Upper lobe of left lung (tissue), 6 donors: ENCODE measurements at regions not wholly inside any gene's neighbourhood (a gene's known extent, or its start where the extent isn't known, plus 50 kb on each side); places are given as distances from the start of the nearest gene placed in this dataset.

Experiments used
- ATAC-seq, 2 donors: fragments of 200-7000 bp; cut with Tn5 transposase; one replicate each; pipeline ENCODE4 v1.9.1; 2022; ENCODE audit warnings: mild to moderate bottlenecking in 2 of 2, moderate library complexity in 2 of 2; ENCODE audit not compliant: low FRiP score in 2 of 2
- DNase-seq, 2 donors: peaks; one replicate each; pipeline ENCODE4 v3.0.0-alpha.2; 2019 to 2020
- H3K27ac ChIP-seq, 4 donors: fragments of 200-600 bp; sonication (generic); one replicate each; pipeline ENCODE4 v1.5.1; 2016 to 2019
- H3K27me3 ChIP-seq, 4 donors: fragments of 200-600 bp; sonication (generic); one replicate each; pipeline ENCODE4 v1.5.1; 2017 to 2019
- H3K36me3 ChIP-seq, 4 donors: fragments of 200-600 bp; sonication (generic); one replicate each; pipeline ENCODE4 v1.5.1; 2016 to 2019
- H3K4me1 ChIP-seq, 4 donors: fragments of 200-600 bp; sonication (generic); one replicate each; pipeline ENCODE4 v1.5.1; 2018 to 2019
- H3K4me3 ChIP-seq, 4 donors: fragments of 200-600 bp; sonication (generic); one replicate each; pipeline ENCODE4 v1.5.1; 2017 to 2019; ENCODE audit warnings: mild to moderate bottlenecking in 2 of 4, moderate library complexity in 1 of 4
- H3K9me3 ChIP-seq, 4 donors: fragments of 200-600 bp; sonication (generic); one replicate each; pipeline ENCODE4 v1.5.1; 2018 to 2019
- CTCF ChIP-seq, 6 experiments: fragments of 450-650 bp in 4 of 6; fragments of 200-600 bp in 2 of 6; sonication (generic) in 2 of 6; IDR thresholded peaks; one replicate each; pipeline ENCODE4 v1.5.1; 2016 to 2019; ENCODE audit warnings: antibody characterized with exemption in 6 of 6
- EP300 ChIP-seq, 4 donors: sonication (generic); formaldehyde crosslinking; IDR thresholded peaks; one replicate each; pipeline ENCODE4 v1.5.1; 2017; ENCODE audit warnings: antibody characterized with exemption in 4 of 4, control low read depth in 2 of 4
- POLR2A ChIP-seq, 4 donors: fragments of 450-650 bp; IDR thresholded peaks; one replicate each; pipeline ENCODE4 v1.5.1; 2016 to 2017; ENCODE audit warnings: antibody characterized with exemption in 4 of 4, mild to moderate bottlenecking in 2 of 4
- POLR2AphosphoS5 ChIP-seq, 2 donors: sonication (generic); formaldehyde crosslinking; IDR thresholded peaks; one replicate each; pipeline ENCODE4 v1.5.1; 2017; ENCODE audit warnings: antibody characterized with exemption in 2 of 2
- WGBS, 2 donors: methylation state at CpG; one replicate each; pipeline ENCODE4 v1.1.5; 2017 to 2018; 5-methylcytosine and 5-hydroxymethylcytosine counted together
- donor health status: DM: no; HTN: no; CAD: no; lungs with moderate emphysema.
- donor health status: DM: no; HTN: yes; CAD: no; lungs with severe emphysema.

GRCh38 chr9:30522061-30522460 lies 1862.4 kb upstream of the ACO1 start:
- ATAC-seq = no peak
- TF ChIP-seq POLR2A (IDR thresholded peaks at IDR 0.05) = no peak
- no peak for TF ChIP-seq EP300 (IDR thresholded peaks at IDR 0.05)
- TF ChIP-seq CTCF (IDR thresholded peaks at IDR 0.05) = no peak
- TF ChIP-seq POLR2AphosphoS5 (IDR thresholded peaks at IDR 0.05) = no peak
- H3K9me3 ChIP-seq = no peaks in the 10 kb centered on the region
- H3K4me1 ChIP-seq = no peaks in the 10 kb centered on the region
- no peaks in the 10 kb centered on the region for H3K27me3 ChIP-seq
- DNase-seq = no peak
- no peak overlapping the region for H3K27ac ChIP-seq
- WGBS, 2 donors = 90 to 95% methylated on average over 2 of the region's 2 CpGs
- H3K36me3 ChIP-seq = no peaks in the 10 kb centered on the region
- no peak overlapping the region for H3K4me3 ChIP-seq

GRCh38 chr9:30522486-30522885 lies 1862.0 kb upstream of the ACO1 start:
- WGBS, 2 donors = 47 to 64% methylated on average over 3 of the region's 3 CpGs
- Histone ChIP-seq H3K4me1 (no peaks in the 10 kb centered on the region), H3K27me3 (no peaks in the 10 kb centered on the region), H3K36me3 (no peaks in the 10 kb centered on the region), H3K4me3 (no peak overlapping the region), H3K27ac (no peak overlapping the region), H3K9me3 (no peaks in the 10 kb centered on the region)
- TF ChIP-seq POLR2AphosphoS5 (IDR thresholded peaks at IDR 0.05) = no peak
- TF ChIP-seq POLR2A (IDR thresholded peaks at IDR 0.05) = no peak
- TF ChIP-seq CTCF (IDR thresholded peaks at IDR 0.05) = no peak
- TF ChIP-seq EP300 (IDR thresholded peaks at IDR 0.05) = no peak
- ATAC-seq = no peak
- DNase-seq = no peak

DNA sequence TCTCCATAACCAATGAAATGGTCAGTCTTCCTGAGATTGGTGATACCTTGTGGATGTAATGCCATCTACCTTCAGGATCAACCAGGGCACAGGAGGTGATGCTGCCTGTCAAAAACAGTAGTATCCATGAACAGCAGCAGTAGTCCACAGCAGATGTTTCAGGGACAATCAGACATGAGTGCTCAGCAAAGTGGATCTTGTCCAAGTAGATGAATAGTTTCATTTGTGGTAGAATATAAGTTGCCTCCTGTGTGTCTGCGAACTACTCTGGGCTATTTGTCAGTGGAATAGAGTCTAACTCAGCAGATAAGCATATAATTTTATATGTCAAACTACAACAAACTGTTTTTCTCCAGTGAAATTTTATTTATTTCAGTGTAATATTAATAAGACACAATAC lies 1860.1 kb upstream of the ACO1 start:
- Histone ChIP-seq H3K4me3 (no peak overlapping the region), H3K36me3 (no peaks in the 10 kb centered on the region), H3K27ac (no peak overlapping the region), H3K4me1 (no peaks in the 10 kb centered on the region), H3K27me3 (no peaks in the 10 kb centered on the region), H3K9me3 (no peaks in the 10 kb centered on the region)
- ATAC-seq (no peak), DNase-seq (no peak)
- 69 to 72% methylated on average over 1 of the region's 1 CpG for WGBS, 2 donors
- TF ChIP-seq CTCF (IDR thresholded peaks at IDR 0.05) (no peak), POLR2A (IDR thresholded peaks at IDR 0.05) (no peak), POLR2AphosphoS5 (IDR thresholded peaks at IDR 0.05) (no peak), EP300 (IDR thresholded peaks at IDR 0.05) (no peak)

GRCh38 chr9:30534455-30534854 lies 1850.0 kb upstream of the ACO1 start:
- Histone ChIP-seq H3K4me3 (no peak overlapping the region), H3K27me3 (no peaks in the 10 kb centered on the region), H3K9me3 (peaks cover 0 to 6% (median 0%) of the 10 kb centered on the region in 4 donors), H3K27ac (no peak overlapping the region), H3K4me1 (no peaks in the 10 kb centered on the region), H3K36me3 (no peaks in the 10 kb centered on the region)
- DNase-seq = no peak
- TF ChIP-seq CTCF (IDR thresholded peaks at IDR 0.05) = no peak
- no peak for TF ChIP-seq POLR2A (IDR thresholded peaks at IDR 0.05)
- no peak for TF ChIP-seq EP300 (IDR thresholded peaks at IDR 0.05)
- no peak for TF ChIP-seq POLR2AphosphoS5 (IDR thresholded peaks at IDR 0.05)
- 93 to 94% methylated on average over 3 of the region's 3 CpGs for WGBS, 2 donors
- no peak for ATAC-seq

DNA sequence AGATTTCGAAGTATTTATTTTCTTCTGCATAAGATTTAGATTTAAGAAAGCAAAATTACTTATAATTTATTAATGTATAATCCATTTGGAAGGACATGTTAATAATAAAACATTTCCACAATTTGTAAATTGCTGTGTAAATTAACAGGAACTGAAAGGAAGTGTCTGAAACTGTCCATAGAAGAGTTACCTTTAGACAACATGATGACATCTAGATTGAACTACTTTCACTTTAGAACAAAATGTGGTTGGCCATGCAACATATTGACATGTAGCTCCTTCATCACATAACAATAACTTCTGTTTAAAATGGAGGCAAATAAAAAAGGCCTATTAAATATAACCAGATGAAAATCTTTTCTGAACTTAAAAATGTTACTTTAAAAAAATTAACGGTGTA lies 1849.5 kb upstream of the ACO1 start:
- 74 to 88% methylated on average over 2 of the region's 2 CpGs for WGBS, 2 donors
- Histone ChIP-seq H3K27ac (no peak overlapping the region), H3K9me3 (peaks cover 0 to 6% (median 0%) of the 10 kb centered on the region in 4 donors), H3K4me1 (no peaks in the 10 kb centered on the region), H3K36me3 (no peaks in the 10 kb centered on the region), H3K4me3 (no peak overlapping the region), H3K27me3 (no peaks in the 10 kb centered on the region)
- ATAC-seq (no peak), DNase-seq (no peak)
- TF ChIP-seq POLR2AphosphoS5 (IDR thresholded peaks at IDR 0.05) (no peak), POLR2A (IDR thresholded peaks at IDR 0.05) (no peak), CTCF (IDR thresholded peaks at IDR 0.05) (no peak), EP300 (IDR thresholded peaks at IDR 0.05) (no peak)
